Natural killer cell (primary cell): ENCODE measurements at regions not wholly inside any gene's neighbourhood (a gene's known extent, or its start where the extent isn't known, plus 50 kb on each side); places are given as distances from the start of the nearest gene placed in this dataset.

Experiments used
- ATAC-seq, 3 donors: fragments of 150-1000 bp in 2 of 3; fragments of 200-7000 bp in 1 of 3; cut with Tn5 transposase; 1 replicate in 1 of 3; 2 replicates in 2 of 3; pipeline ENCODE4 v1.10.0; 2021; ENCODE audit warnings: mild to moderate bottlenecking in 2 of 3, moderate library complexity in 2 of 3
- DNase-seq, 2 donors: peaks; one replicate each; pipeline versions ENCODE4 v3.0.0 to v3.0.0-alpha.2; 2013 to 2021; ENCODE audit warnings: mixed read lengths in 1 of 2
- H3K27ac ChIP-seq: one replicate; pipeline ENCODE4 v1.5.1; 2013; ENCODE audit warnings: mild to moderate bottlenecking, low read length
- H3K27me3 ChIP-seq: one replicate; pipeline ENCODE4 v1.6.1; 2013; ENCODE audit warnings: low read length; ENCODE audit not compliant: control insufficient read depth, insufficient read depth
- H3K36me3 ChIP-seq: one replicate; pipeline ENCODE4 v1.6.1; 2013; ENCODE audit warnings: low read length; ENCODE audit not compliant: control insufficient read depth, insufficient read depth
- H3K4me1 ChIP-seq: one replicate; pipeline ENCODE4 v1.6.1; 2013; ENCODE audit warnings: low read length; ENCODE audit not compliant: control insufficient read depth, insufficient read depth
- H3K4me3 ChIP-seq: one replicate; pipeline ENCODE4 v1.5.1; 2013; ENCODE audit warnings: low read length
- H3K9me3 ChIP-seq: one replicate; pipeline ENCODE4 v1.6.1; 2013; ENCODE audit warnings: low read length; ENCODE audit not compliant: control insufficient read depth, insufficient read depth
- H3K27ac Mint-ChIP-seq, 2 donors: one replicate each; pipeline ENCODE4 v1.8.0; 2022; ENCODE audit warnings: mild to moderate bottlenecking in 2 of 2, mixed read lengths in 2 of 2, moderate library complexity in 1 of 2
- H3K27me3 Mint-ChIP-seq, 2 donors: one replicate each; pipeline ENCODE4 v1.8.0; 2022; ENCODE audit warnings: low read depth in 2 of 2, mixed read lengths in 2 of 2
- H3K36me3 Mint-ChIP-seq: one replicate; pipeline ENCODE4 v1.8.0; 2022; ENCODE audit warnings: mixed read lengths
- H3K4me1 Mint-ChIP-seq, 2 donors: one replicate each; pipeline ENCODE4 v1.8.0; 2022; ENCODE audit warnings: mixed read lengths in 2 of 2
- H3K4me3 Mint-ChIP-seq: one replicate; pipeline ENCODE4 v1.8.0; 2022; ENCODE audit warnings: mild to moderate bottlenecking, moderate library complexity, mixed read lengths
- H3K9me3 Mint-ChIP-seq, 2 donors: one replicate each; pipeline ENCODE4 v1.8.0; 2022; ENCODE audit warnings: mixed read lengths in 2 of 2
- WGBS: methylation state at CpG from one replicate; pipeline ENCODE4 v1.1.7; 2013; ENCODE audit warnings: missing lambda C conversion rate; ENCODE audit not compliant: insufficient coverage; 5-methylcytosine and 5-hydroxymethylcytosine counted together
- intact Hi-C: fragments of 100-400 bp; cut with micrococcal nuclease; formaldehyde crosslinking; loops from one replicate; pipeline ENCODE4 v1.14.2; 2022
- TF ChIP-seq, protein P1 (sequence below): fragments of 200-600 bp; IDR thresholded peaks from one replicate; pipeline ENCODE4 v1.8.0; 2022; ENCODE audit warnings: antibody characterized with exemption

DNA sequence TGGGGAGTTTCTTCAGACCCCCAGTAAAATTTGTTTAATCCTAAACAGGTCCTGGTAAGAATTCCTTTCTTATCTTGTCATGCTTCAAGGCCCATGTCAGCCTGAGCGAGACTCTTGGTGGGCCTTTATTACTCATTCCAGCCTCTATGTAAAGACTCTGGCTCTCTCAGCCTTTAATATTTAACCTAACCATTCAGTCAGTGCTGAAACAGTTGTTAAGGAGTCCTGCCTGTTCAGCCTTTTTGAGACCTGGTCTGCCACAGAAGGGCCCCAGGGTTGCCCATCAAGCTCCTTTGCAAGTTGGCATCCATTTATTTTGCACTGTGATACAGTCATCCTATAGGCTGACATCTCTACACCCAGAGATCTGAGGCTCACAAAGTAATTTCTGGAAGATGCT, 107.7 kb upstream of the VANGL1 start:
- TF ChIP-seq, protein P1, sequence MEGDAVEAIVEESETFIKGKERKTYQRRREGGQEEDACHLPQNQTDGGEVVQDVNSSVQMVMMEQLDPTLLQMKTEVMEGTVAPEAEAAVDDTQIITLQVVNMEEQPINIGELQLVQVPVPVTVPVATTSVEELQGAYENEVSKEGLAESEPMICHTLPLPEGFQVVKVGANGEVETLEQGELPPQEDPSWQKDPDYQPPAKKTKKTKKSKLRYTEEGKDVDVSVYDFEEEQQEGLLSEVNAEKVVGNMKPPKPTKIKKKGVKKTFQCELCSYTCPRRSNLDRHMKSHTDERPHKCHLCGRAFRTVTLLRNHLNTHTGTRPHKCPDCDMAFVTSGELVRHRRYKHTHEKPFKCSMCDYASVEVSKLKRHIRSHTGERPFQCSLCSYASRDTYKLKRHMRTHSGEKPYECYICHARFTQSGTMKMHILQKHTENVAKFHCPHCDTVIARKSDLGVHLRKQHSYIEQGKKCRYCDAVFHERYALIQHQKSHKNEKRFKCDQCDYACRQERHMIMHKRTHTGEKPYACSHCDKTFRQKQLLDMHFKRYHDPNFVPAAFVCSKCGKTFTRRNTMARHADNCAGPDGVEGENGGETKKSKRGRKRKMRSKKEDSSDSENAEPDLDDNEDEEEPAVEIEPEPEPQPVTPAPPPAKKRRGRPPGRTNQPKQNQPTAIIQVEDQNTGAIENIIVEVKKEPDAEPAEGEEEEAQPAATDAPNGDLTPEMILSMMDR, result no peak
- H3K4me3 ChIP-seq, result no peak overlapping the region
- Mint-ChIP-seq H3K36me3 (no peaks in the 10 kb centered on the region), H3K27me3 (peaks cover 7 to 19% of the 10 kb centered on the region in 2 donors), H3K4me1 (peaks cover 0 to 6% of the 10 kb centered on the region in 2 donors), H3K9me3 (no peaks in the 10 kb centered on the region), H3K27ac (no peak overlapping the region), H3K4me3 (no peak overlapping the region)
- no peaks in the 10 kb centered on the region for H3K36me3 ChIP-seq
- no peak overlapping the region for H3K27ac ChIP-seq
- no peak for DNase-seq
- no peaks in the 10 kb centered on the region for H3K9me3 ChIP-seq
- H3K4me1 ChIP-seq, result no peaks in the 10 kb centered on the region
- ATAC-seq, result no peak
- intact Hi-C loops, result no loop called here
- 84% methylated on average over 1 of the region's 1 CpG for WGBS
- no peaks in the 10 kb centered on the region for H3K27me3 ChIP-seq

DNA sequence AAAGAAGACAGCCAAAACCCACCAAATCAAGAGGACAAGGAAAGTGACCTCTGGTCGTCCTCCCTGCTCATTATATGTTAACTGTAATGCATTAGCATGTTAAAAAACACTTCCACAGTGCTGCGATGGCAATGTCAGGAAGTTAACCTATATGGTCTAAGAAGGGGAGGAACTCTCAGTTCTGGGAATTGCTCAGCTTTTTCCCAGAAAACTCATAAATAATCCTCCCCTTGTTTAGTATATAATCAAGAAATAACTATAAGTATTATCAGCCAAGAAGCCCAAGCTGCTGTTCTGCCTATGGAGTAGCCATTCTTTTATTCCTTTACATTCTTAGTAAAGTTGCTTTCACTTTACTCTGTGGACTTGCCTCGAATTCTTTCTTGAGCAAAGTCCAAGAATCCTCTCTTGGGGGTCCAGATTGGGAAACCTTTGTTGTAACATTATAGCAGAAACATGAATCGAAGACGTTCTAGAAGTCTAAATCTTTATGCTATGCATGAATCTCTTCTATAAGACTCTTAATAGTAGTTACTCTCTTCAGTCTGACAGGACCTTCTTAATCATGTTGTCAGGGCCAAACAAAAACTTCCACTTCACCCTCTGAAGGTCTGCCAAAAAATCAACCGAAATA, 110.0 kb upstream of the VANGL1 start:
- WGBS, result 42% methylated on average over 4 of the region's 6 CpGs

DNA sequence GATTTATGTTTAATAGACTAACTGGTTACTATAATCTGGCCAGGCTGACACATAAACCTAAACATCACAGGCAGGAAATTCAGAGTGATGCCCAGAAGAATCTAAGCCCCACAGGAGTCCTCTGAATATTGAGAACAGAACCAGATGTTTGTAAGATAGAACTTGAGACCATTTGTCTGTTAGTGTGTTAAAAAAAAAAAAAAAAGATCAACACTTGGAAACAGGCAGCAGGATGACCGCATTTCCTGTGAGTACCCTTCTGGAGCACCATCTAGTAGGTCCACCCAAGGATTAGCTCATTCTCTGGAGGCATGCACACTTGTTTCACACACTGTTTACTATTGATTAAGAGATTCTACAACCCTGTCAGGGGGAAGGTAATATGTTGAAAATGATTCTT, 111.4 kb upstream of the VANGL1 start:
- Histone ChIP-seq H3K36me3 (no peaks in the 10 kb centered on the region), H3K9me3 (no peaks in the 10 kb centered on the region), H3K27me3 (no peaks in the 10 kb centered on the region), H3K4me1 (no peaks in the 10 kb centered on the region), H3K4me3 (no peak overlapping the region), H3K27ac (no peak overlapping the region)
- H3K9me3 Mint-ChIP-seq, result no peaks in the 10 kb centered on the region
- ATAC-seq (no peak), DNase-seq (no peak)
- intact Hi-C loops, result no loop called here
- TF ChIP-seq, protein P1, result no peak
- H3K27ac Mint-ChIP-seq, result no peak overlapping the region
- 100% methylated on average over 1 of the region's 1 CpG for WGBS
- peaks cover 0 to 6% of the 10 kb centered on the region in 2 donors for H3K4me1 Mint-ChIP-seq
- no peak overlapping the region for H3K4me3 Mint-ChIP-seq
- peaks cover 6 to 29% of the 10 kb centered on the region in 2 donors for H3K27me3 Mint-ChIP-seq
- H3K36me3 Mint-ChIP-seq, result no peaks in the 10 kb centered on the region

More for the DNA sequence above, 110.0 kb upstream of the VANGL1 start:
- no peaks in the 10 kb centered on the region for H3K36me3 Mint-ChIP-seq
- Histone ChIP-seq H3K27ac (no peak overlapping the region), H3K9me3 (no peaks in the 10 kb centered on the region), H3K4me1 (no peaks in the 10 kb centered on the region), H3K27me3 (no peaks in the 10 kb centered on the region), H3K36me3 (no peaks in the 10 kb centered on the region), H3K4me3 (no peak overlapping the region)
- no peak overlapping the region for H3K27ac Mint-ChIP-seq
- TF ChIP-seq, protein P1, result no peak
- ATAC-seq (no peak), DNase-seq (no peak)
- intact Hi-C loops, result no loop called here
- no peak overlapping the region for H3K4me3 Mint-ChIP-seq
- peaks cover 0 to 6% of the 10 kb centered on the region in 2 donors for H3K4me1 Mint-ChIP-seq
- H3K9me3 Mint-ChIP-seq, result no peaks in the 10 kb centered on the region
- H3K27me3 Mint-ChIP-seq, result peaks cover 10 to 29% of the 10 kb centered on the region in 2 donors
